Right lobe of liver (tissue), 6 donors: ENCODE measurements at regions not wholly inside any gene's neighbourhood (a gene's known extent, or its start where the extent isn't known, plus 50 kb on each side); places are given as distances from the start of the nearest gene placed in this dataset.

Source experiments
- ATAC-seq, 4 donors: fragments of 200-7000 bp; cut with Tn5 transposase; one replicate each; pipeline ENCODE4 v1.9.1; 2020; ENCODE audit warnings: mild to moderate bottlenecking in 4 of 4, moderate library complexity in 4 of 4
- DNase-seq, 3 donors: peaks; one replicate each; pipeline ENCODE4 v3.0.0-alpha.2; 2020
- H3K27ac ChIP-seq, 3 donors: fragments of 200-600 bp; one replicate each; pipeline ENCODE4 v1.8.0; 2022
- H3K27me3 ChIP-seq, 2 donors: fragments of 200-600 bp; one replicate each; pipeline ENCODE4 v1.8.0; 2022
- H3K36me3 ChIP-seq, 4 donors: fragments of 200-600 bp; sonication (generic) in 1 of 4; one replicate each; pipeline versions ENCODE4 v1.5.1 to v1.8.0; 2017 to 2022; ENCODE audit warnings: control low read depth in 1 of 4
- H3K4me1 ChIP-seq, 4 donors: fragments of 200-600 bp; sonication (generic) in 1 of 4; one replicate each; pipeline versions ENCODE4 v1.5.1 to v1.8.0; 2017 to 2022; ENCODE audit warnings: control low read depth in 1 of 4
- H3K4me3 ChIP-seq, 3 donors: fragments of 200-600 bp; one replicate each; pipeline ENCODE4 v1.8.0; 2022
- H3K9me3 ChIP-seq, 4 donors: fragments of 200-600 bp; sonication (generic) in 1 of 4; one replicate each; pipeline versions ENCODE4 v1.5.1 to v1.8.0; 2017 to 2022; ENCODE audit warnings: control low read depth in 1 of 4
- POLR2A ChIP-seq: fragments of 450-650 bp; IDR thresholded peaks from one replicate; pipeline ENCODE4 v1.6.1; 2017; ENCODE audit warnings: antibody characterized with exemption, mild to moderate bottlenecking
- WGBS: methylation state at CpG from one replicate; pipeline ENCODE4 v1.1.6; 2018; ENCODE audit warnings: low coverage, low lambda C conversion rate; ENCODE audit not compliant: insufficient coverage; ENCODE audit errors: missing lambda C conversion rate; 5-methylcytosine and 5-hydroxymethylcytosine counted together
- intact Hi-C, 2 donors: fragments of 100-400 bp; cut with DNase I; formaldehyde crosslinking; loops; one replicate each; pipeline versions ENCODE4 v1.11.2 to v1.14.1; 2022
- TF ChIP-seq, protein P1 (sequence below), 4 donors: fragments of 200-600 bp in 3 of 4; fragments of 450-650 bp in 1 of 4; IDR thresholded peaks; one replicate each; pipeline versions ENCODE4 v1.5.1 to v1.8.0; 2016 to 2022; ENCODE audit warnings: antibody characterized with exemption in 4 of 4, mild to moderate bottlenecking in 2 of 4
- donor health status: DM: no; HTN: yes; CAD: no.
- donor health status: DM: no; HTN: no; CAD: no.
- donor health status: DM: no; HTN: no; CAD: no.
- donor health status: DM: no; HTN: yes; CAD: no.
- donor health status: DM: no; HTN: yes; CAD: no.

DNA sequence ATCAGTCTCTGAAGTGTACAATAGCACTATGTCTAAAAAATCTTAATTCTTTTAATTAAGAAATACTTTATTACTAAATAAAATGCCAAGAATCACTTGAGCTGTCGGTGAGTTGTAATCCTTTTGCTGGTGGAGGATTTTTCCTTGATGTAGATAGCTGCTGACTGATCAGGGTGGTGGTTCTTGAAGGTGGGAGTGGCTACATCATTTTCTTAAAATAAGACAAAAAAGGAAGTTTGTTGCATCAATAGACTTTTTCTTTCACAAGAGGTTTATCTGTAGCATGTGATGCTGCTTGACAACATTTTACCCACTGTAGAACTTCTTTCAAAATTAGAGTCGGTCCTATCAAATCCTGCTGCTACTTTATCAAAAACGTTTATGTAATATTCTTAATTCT lies 68.8 kb upstream of the ZC4H2 start:
- WGBS = 61% methylated on average over 3 of the region's 3 CpGs
- no peak overlapping the region for H3K4me3 ChIP-seq
- no peaks in the 10 kb centered on the region for H3K36me3 ChIP-seq
- H3K27me3 ChIP-seq = no peaks in the 10 kb centered on the region
- intact Hi-C loops = no loop called here
- H3K4me1 ChIP-seq = no peaks in the 10 kb centered on the region
- no peak for ATAC-seq
- no peak overlapping the region for H3K27ac ChIP-seq
- peaks cover 0 to 5% (median 0%) of the 10 kb centered on the region in 4 donors for H3K9me3 ChIP-seq
- TF ChIP-seq, protein P1, sequence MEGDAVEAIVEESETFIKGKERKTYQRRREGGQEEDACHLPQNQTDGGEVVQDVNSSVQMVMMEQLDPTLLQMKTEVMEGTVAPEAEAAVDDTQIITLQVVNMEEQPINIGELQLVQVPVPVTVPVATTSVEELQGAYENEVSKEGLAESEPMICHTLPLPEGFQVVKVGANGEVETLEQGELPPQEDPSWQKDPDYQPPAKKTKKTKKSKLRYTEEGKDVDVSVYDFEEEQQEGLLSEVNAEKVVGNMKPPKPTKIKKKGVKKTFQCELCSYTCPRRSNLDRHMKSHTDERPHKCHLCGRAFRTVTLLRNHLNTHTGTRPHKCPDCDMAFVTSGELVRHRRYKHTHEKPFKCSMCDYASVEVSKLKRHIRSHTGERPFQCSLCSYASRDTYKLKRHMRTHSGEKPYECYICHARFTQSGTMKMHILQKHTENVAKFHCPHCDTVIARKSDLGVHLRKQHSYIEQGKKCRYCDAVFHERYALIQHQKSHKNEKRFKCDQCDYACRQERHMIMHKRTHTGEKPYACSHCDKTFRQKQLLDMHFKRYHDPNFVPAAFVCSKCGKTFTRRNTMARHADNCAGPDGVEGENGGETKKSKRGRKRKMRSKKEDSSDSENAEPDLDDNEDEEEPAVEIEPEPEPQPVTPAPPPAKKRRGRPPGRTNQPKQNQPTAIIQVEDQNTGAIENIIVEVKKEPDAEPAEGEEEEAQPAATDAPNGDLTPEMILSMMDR (IDR thresholded peaks at IDR 0.05) = no peak
- TF ChIP-seq POLR2A = no peak
- DNase-seq = no peak

GRCh38 chrX:65035446-65035770 lies 59.2 kb upstream of the ZC4H2 start:
- intact Hi-C loops = no loop called here
- ATAC-seq (peak; percentile 35 to 61 (median 46)), DNase-seq (peak in 1 of 3 donors; percentile 24)
- Histone ChIP-seq H3K27me3 (no peaks in the 10 kb centered on the region), H3K36me3 (no peaks in the 10 kb centered on the region), H3K4me1 (no peaks in the 10 kb centered on the region), H3K9me3 (no peaks in the 10 kb centered on the region), H3K4me3 (peak overlapping the region; percentile 45 to 62 (median 58)), H3K27ac (peak overlapping the region; percentile 24 to 60 (median 34))
- TF ChIP-seq POLR2A = no peak
- 21% methylated on average over 10 of the region's 15 CpGs for WGBS

- Histone ChIP-seq H3K36me3 (no peaks in the 10 kb centered on the region), H3K9me3 (no peaks in the 10 kb centered on the region), H3K4me3 (peak within 1 kb of the TSS; percentile 45 to 62 (median 58)), H3K27me3 (no peaks in the 10 kb centered on the region), H3K27ac (peak within 1 kb of the TSS; percentile 24 to 60 (median 34)), H3K4me1 (no peaks in the 10 kb centered on the region)
- TF ChIP-seq, protein P1 (IDR thresholded peaks at IDR 0.05) = peak; percentile 37 to 54 (median 46)
- TF ChIP-seq POLR2A = peak; percentile 31
- ATAC-seq = peak; percentile 96 to 98 (median 96)
- intact Hi-C loops = no loop called here
- WGBS = 40% methylated on average over 1 of the region's 69 CpGs
- peak; percentile 80 to 87 (median 85) for DNase-seq
These were observed 58.6 kb upstream of the ZC4H2 start, which contains the start of gene ZC3H12B for GRCh38 chrX:65034668-65035445. Gene ZC3H12B, plus strand, starts transcription at chrX:65034826.

- H3K36me3 ChIP-seq = no peaks in the 10 kb centered on the region
- no peaks in the 10 kb centered on the region for H3K27me3 ChIP-seq
- peak overlapping the region; percentile 45 to 62 (median 58) for H3K4me3 ChIP-seq
- DNase-seq (no peak), ATAC-seq (peak; percentile 35 to 68 (median 52))
- H3K4me1 ChIP-seq = no peaks in the 10 kb centered on the region
- H3K9me3 ChIP-seq = no peaks in the 10 kb centered on the region
- no peak for TF ChIP-seq POLR2A
- TF ChIP-seq, protein P1 (IDR thresholded peaks at IDR 0.05) = no peak
- intact Hi-C loops = no loop called here
- peak overlapping the region in 1 of 3 donors; percentile 60 for H3K27ac ChIP-seq
- WGBS = 28% methylated on average over 2 of the region's 11 CpGs
These were observed 58.0 kb upstream of the ZC4H2 start for GRCh38 chrX:65034292-65034667.
